Myocyte (in vitro differentiated cells): ENCODE measurements at regions not wholly inside any gene's neighbourhood (a gene's known extent, or its start where the extent isn't known, plus 50 kb on each side); places are given as distances from the start of the nearest gene placed in this dataset.
"Not testable (repeated sequence)": the region's sequence is repeated elsewhere in the genome, so short reads cannot be mapped to it uniquely, and the experiment has no call there.

Experiments used
- DNase-seq: peaks from one replicate; pipeline ENCODE4 v3.0.0-alpha.2; 2012; ENCODE audit warnings: low read depth

- DNase-seq: peak; percentile 40
These were observed 301.2 kb upstream of the SGK1 start for GRCh38 chr6:134619077-134619476.

DNA sequence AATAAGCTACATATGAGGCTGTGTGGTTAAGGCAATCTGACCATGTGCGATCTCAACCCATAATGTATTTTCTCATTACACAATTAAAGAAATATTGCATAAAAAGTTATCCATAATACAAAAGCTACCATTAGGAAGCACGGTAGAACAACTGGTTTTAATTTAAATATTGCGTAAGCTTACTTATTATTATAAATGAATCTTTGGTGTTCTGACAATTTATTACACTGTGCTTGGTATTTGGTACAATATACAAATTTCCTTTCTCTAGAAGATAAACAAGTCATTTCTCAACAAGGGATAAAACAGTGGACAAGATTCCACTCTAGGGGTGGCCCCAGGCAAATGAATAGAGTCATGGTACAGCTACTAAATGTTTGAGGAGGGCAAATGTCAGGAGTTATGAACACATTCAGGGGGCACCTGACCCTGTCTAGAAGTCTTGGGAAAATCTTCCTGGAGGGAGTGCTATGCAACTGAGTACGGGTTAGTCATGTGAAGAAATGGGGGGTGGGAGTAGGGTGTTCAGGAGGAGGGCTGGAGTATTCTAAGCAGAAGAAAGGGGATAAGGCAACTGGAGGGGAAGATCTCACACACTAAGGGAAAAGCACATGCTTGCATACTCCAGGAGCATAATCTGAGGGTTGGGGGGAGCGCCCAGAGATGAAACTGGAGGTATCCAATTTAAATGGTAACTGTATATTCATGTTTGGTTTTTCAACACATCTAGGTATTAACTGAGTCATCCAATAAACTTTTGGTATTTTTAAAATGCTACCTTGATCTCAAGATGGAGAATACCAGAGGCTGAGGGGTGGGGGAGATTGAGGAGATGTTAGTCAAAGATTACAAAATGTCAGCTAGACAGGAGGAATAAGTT, 296.9 kb upstream of the SGK1 start:
- no peak for DNase-seq

DNA sequence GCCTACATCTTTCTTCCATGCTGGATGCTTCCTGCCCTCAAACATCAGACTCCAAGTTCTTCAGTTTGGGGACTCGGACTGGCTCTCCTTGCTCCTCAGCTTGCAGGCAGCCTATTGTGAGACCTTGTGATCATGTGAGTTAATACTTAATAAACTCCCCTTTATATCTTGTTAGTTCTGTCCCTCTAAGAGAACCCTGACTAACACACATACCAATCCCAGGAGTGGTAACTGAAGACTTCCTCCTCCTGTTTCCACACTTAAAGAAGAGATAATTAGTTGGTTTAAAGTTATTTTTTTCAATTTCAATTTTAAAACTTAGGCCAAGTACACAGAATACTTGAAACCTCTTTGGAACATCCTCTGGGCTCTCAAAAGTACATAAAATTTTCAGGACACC, 294.2 kb upstream of the SGK1 start:
- not testable (repeated sequence) for DNase-seq

GRCh38 chr6:134610411-134610810, 292.5 kb upstream of the SGK1 start:
- DNase-seq: no peak

DNA sequence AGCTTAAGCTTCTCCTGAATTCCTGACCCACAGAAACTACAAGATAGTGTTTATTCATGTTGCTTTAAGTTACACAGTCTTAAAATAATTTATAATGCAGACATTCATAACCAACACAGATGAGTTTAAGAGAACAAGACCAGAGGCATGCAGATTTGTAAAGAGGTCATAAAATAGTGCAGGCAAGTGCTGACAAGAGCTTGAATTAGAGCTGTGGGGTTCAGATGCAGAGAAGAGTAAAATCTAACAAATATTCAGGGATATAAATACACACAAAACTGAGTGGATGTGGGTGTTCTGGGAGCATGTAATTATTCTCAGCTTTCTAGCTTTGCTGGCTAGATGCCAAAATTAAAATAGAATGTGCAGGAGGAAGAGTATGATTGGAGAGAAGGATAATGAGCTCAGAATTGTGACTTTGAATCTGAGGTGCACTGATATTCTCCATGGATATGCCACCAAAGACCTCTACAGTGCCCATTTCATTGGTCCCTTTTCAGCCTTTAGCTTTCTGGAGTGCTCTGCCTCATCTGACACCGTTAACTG, 291.9 kb upstream of the SGK1 start:
- DNase-seq: no peak

DNA sequence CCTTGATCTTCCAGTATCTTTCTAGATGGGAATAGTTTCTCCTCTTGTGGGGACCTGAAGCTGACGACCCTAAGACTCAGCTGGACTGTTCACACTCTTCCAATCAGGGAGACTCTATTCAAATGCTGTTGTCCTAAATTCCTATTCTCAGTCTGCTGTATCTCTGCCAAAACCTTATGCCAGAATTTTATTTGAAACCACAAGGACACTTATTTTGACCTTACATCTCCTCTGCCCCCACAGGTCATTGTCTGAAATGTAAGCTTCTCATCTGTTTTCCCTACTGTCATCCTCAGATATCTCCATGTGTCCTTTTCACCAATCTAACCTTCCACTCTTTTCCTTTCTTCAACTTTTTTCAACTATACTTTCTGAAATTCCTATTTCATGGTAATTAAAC, 289.5 kb upstream of the SGK1 start:
- peak; percentile 43 for DNase-seq

DNA sequence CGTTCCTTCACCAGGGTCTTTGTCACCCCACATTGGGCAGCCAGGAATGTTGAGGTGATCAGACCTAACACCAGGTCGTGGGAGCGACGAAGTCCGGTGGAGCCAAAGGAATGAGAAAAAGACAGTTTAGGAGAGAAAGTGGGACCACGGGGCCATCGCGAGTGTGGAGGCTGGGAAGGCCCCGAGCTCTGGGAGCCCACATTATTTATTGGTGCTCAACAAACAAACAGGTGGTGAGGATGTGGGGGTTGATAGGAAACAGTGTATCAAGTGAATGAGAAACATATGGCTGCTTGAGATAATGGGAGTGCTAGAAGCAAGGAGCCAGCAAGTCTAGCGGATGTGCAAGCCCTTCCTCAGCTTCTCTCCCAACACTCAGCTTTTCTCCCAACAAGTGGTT, 287.1 kb upstream of the SGK1 start:
- DNase-seq: no peak

- no peak for DNase-seq
These were observed 286.2 kb upstream of the SGK1 start for GRCh38 chr6:134604014-134604676.

- DNase-seq: no peak
These were observed 285.6 kb upstream of the SGK1 start for GRCh38 chr6:134603561-134603960.

- DNase-seq: no peak
These were observed 284.2 kb upstream of the SGK1 start for GRCh38 chr6:134602123-134602522.

GRCh38 chr6:134600671-134601070, 282.8 kb upstream of the SGK1 start:
- no peak for DNase-seq

DNA sequence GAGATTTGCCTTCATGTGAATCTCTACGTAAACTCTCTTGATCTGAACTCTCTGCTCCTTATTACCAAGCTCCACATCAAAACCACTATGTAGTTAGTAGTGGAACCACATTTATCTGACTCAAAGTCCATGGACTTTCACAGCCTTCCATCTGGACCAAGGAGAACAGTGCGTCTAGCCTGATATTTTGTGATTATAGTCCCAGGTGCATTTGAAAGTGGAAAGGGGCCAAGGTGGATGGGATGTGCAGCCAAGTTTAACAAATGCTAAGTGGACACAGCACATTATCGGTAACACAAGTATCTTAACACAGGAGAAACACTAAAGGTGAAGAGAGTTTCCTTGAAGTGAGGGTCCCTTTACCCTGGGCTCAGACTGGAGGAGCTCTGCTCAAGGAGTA, 281.2 kb upstream of the SGK1 start:
- DNase-seq: no peak

GRCh38 chr6:134596191-134596590, 278.3 kb upstream of the SGK1 start:
- DNase-seq: no peak

DNA sequence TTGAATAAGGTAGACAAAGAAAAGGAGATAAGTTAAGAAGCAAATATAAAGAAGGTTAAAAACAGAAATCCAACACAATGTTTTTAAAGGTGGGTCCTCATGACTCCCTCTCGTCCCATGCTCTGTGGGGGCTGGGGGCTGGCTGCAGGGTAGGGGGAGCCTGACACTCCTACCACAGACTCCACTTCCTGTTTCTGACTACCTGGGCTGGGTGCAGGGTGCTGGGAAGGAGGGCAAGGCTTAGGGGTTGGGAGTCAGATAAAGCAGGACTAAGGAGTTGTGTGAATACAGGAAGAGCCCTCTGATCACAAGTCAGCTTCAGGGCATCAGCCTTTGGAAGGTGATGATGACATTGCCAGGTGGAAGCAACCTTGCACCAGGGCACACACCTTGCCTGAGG, 277.0 kb upstream of the SGK1 start:
- DNase-seq: no peak

- DNase-seq: no peak
These were observed 276.0 kb upstream of the SGK1 start for GRCh38 chr6:134593887-134594286.

- DNase-seq: peak; percentile 35
These were observed 275.5 kb upstream of the SGK1 start for GRCh38 chr6:134593442-134593841.

DNA sequence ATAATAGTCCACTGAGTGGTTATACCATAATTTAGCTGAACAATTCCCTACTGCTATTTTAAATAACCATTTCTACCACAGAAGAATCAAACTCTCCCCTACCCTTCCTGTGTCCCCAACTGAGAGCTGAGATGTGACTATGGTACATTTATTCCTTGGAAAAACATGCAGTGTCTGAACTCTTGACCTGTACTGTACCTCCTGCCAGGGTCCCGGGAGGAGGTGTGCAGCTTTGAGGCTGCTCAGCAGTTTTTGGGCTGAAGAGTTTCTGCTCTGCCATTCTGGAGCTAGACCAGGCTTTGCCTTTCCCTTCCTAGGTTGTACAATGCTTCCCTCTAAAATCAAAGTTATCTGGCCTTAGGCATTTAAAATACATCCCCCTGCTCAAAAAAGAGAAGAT, 275.1 kb upstream of the SGK1 start:
- DNase-seq: no peak

DNA sequence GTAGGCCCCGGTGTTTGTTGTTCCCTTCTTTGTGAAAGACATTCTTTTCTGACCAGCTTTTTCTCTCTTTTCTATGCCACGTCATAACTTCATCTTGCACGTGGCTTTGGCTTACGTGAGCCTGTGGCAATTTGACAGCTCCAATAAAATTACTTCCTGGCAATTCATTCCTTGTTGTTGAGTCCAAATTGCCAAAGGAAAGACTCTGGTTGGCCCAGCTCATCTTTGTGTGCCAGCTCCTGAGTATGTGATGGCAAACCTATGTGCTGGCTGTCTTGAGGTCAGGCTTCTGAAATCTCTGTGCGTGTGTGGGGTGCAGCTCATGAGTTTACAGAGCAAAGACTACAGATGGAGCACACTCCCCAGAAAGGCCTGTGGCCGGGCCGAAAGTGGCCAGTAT, 272.5 kb upstream of the SGK1 start:
- DNase-seq: no peak

GRCh38 chr6:134590004-134590403, 272.1 kb upstream of the SGK1 start:
- no peak for DNase-seq

- DNase-seq: peak; percentile 45
These were observed 271.6 kb upstream of the SGK1 start for GRCh38 chr6:134589512-134589911.

DNA sequence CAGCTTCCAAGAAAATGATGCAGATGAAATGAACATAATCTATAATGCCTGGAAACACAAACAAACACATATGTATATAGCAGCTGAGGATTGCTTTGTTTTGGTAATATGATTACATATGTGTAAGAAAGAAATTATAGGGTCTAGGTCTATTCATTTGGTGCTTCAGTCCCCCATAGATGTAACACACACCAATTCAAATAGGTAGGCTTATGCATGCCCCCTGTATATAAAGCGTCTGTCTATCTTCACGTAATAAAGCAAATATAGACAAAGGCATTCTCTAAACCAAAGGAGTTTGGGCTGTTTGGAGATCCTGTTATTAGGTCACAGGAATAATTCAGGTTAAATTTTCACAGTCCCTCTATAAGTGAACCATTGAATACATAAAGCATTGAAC, 270.4 kb upstream of the SGK1 start:
- DNase-seq: no peak

GRCh38 chr6:134585517-134585873, 267.6 kb upstream of the SGK1 start:
- DNase-seq: no peak
